ENCODE measurements at regions not wholly inside any gene's neighbourhood (a gene's known extent, or its start where the extent isn't known, plus 50 kb on each side); places are given as distances from the start of the nearest gene placed in this dataset.

DNA sequence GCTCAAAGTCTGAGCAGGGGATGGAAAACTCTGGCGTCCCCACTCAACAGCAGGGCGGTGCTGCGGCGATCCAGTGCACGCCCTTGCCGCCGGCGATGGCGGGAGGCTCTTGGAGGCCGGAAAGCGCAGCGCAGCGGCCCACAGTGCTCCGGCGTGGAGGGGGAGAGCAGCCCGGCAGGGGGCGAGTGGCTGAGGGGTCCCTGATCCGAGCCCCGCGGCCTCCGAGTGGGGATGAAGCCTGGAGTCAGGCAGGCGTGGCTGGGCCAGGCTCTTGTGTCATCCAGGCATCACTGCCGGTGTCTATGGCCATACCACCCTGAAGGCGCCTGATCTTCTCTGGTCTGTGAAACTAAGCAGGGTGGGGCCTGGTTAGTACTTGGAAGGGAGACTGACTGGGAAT is 183.1 kb downstream of the ALG10 start:
- no peak for TF ChIP-seq POLR2A (IDR thresholded peaks at IDR 0.05)
- TF ChIP-seq, protein P1, sequence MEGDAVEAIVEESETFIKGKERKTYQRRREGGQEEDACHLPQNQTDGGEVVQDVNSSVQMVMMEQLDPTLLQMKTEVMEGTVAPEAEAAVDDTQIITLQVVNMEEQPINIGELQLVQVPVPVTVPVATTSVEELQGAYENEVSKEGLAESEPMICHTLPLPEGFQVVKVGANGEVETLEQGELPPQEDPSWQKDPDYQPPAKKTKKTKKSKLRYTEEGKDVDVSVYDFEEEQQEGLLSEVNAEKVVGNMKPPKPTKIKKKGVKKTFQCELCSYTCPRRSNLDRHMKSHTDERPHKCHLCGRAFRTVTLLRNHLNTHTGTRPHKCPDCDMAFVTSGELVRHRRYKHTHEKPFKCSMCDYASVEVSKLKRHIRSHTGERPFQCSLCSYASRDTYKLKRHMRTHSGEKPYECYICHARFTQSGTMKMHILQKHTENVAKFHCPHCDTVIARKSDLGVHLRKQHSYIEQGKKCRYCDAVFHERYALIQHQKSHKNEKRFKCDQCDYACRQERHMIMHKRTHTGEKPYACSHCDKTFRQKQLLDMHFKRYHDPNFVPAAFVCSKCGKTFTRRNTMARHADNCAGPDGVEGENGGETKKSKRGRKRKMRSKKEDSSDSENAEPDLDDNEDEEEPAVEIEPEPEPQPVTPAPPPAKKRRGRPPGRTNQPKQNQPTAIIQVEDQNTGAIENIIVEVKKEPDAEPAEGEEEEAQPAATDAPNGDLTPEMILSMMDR (IDR thresholded peaks at IDR 0.05) = no peak
